GM12878 (cell line): ENCODE measurements at regions not wholly inside any gene's neighbourhood (a gene's known extent, or its start where the extent isn't known, plus 50 kb on each side); places are given as distances from the start of the nearest gene placed in this dataset.

ENCODE experiments used
- CEBPB ChIP-seq, 2 experiments: fragments of 150-350 bp in 1 of 2; IDR thresholded peaks; 2 replicates each; pipeline ENCODE4 v1.6.1; 2012 to 2014; ENCODE audit warnings: low read depth in 2 of 2, low read length in 2 of 2, borderline replicate concordance in 1 of 2, inconsistent platforms in 1 of 2
- CTCF ChIP-seq, 3 experiments: IDR thresholded peaks in 2 of 3; conservative IDR thresholded peaks in 1 of 3; 2 replicates each; pipeline ENCODE4 v1.5.1; 2011; ENCODE audit warnings: low read depth in 3 of 3, low read length in 3 of 3, mild to moderate bottlenecking in 3 of 3, control low read depth in 2 of 3, moderate library complexity in 2 of 3, inconsistent platforms in 1 of 3, mixed read lengths in 1 of 3; ENCODE audit not compliant: control insufficient read depth in 2 of 3, insufficient read depth in 1 of 3; ENCODE audit errors: extremely low read depth in 1 of 3
- NFYA ChIP-seq: IDR thresholded peaks from 2 replicates; pipeline ENCODE4 v1.6.1; 2011; ENCODE audit warnings: low read depth, mild to moderate bottlenecking, low read length, improper control_type of control experiment, borderline replicate concordance
- NFYB ChIP-seq: IDR thresholded peaks from 2 replicates; pipeline ENCODE4 v1.6.1; 2011; ENCODE audit warnings: low read depth, mild to moderate bottlenecking, low read length, improper control_type of control experiment, moderate library complexity; ENCODE audit not compliant: insufficient read depth
- RELB ChIP-seq: fragments of 450-650 bp; IDR thresholded peaks from 2 replicates; pipeline ENCODE4 v1.6.1; 2017; ENCODE audit warnings: low read depth, mild to moderate bottlenecking, moderate library complexity
- SMC3 ChIP-seq: IDR thresholded peaks from 2 replicates; pipeline ENCODE4 v1.6.1; 2011; ENCODE audit warnings: low read length, improper control_type of control experiment, borderline replicate concordance

GRCh38 chr5:121640298-121640697, 211.4 kb upstream of the FTMT start:
- TF ChIP-seq NFYA (no peak), NFYB (no peak), SMC3 (no peak), RELB (no peak), CEBPB (IDR thresholded peaks at IDR 0.05; ENCODE audit: borderline replicate concordance in 1 of 2, low read depth in 2 of 2, low read length in 2 of 2) (no peak), CTCF (IDR thresholded peaks at IDR 0.05 in 2 of 3, conservative IDR thresholded peaks at IDR 0.05 in 1 of 3; ENCODE audit: control insufficient read depth in 2 of 3, extremely low read depth in 1 of 3, insufficient read depth in 1 of 3, low read depth in 3 of 3, low read length in 3 of 3) (no peak)
